Coronary artery (tissue), 2 donors: ENCODE measurements at regions not wholly inside any gene's neighbourhood (a gene's known extent, or its start where the extent isn't known, plus 50 kb on each side); places are given as distances from the start of the nearest gene placed in this dataset.

Source experiments
- DNase-seq: peaks from one replicate; pipeline ENCODE4 v3.0.0-alpha.2; 2017; ENCODE audit warnings: low spot score
- H3K27ac ChIP-seq, 2 donors: fragments of 200-600 bp; sonication (generic); one replicate each; pipeline ENCODE4 v1.5.1; 2016 to 2019
- H3K4me3 ChIP-seq: fragments of 200-600 bp; sonication (generic); 2 replicates; pipeline ENCODE4 v1.5.1; 2016; ENCODE audit warnings: mild to moderate bottlenecking, moderate library complexity
- CTCF ChIP-seq: fragments of 200-600 bp; sonication (generic); IDR thresholded peaks from one replicate; pipeline ENCODE4 v1.5.1; 2019; ENCODE audit warnings: antibody characterized with exemption

- TF ChIP-seq CTCF, result no peak
- no peak overlapping the region for H3K27ac ChIP-seq
- DNase-seq, result no peak
- no peak overlapping the region for H3K4me3 ChIP-seq
Measured at GRCh38 chr14:97748616-97749015, 951.4 kb downstream of the VRK1 start.

- Histone ChIP-seq H3K27ac (no peak overlapping the region), H3K4me3 (no peak overlapping the region)
- DNase-seq, result no peak
- no peak for TF ChIP-seq CTCF
Measured at GRCh38 chr14:97757491-97757890, 960.3 kb downstream of the VRK1 start.

- no peak overlapping the region for H3K4me3 ChIP-seq
- no peak for TF ChIP-seq CTCF
- H3K27ac ChIP-seq, result no peak overlapping the region
- no peak for DNase-seq
Measured at GRCh38 chr14:97760050-97760449, 962.9 kb downstream of the VRK1 start.

- Histone ChIP-seq H3K27ac (no peak overlapping the region), H3K4me3 (no peak overlapping the region)
- TF ChIP-seq CTCF, result no peak
- DNase-seq, result no peak
Measured at GRCh38 chr14:97762386-97762785, 965.2 kb downstream of the VRK1 start.

GRCh38 chr14:97771340-97772045, 974.3 kb downstream of the VRK1 start:
- Histone ChIP-seq H3K4me3 (no peak overlapping the region), H3K27ac (no peak overlapping the region)
- no peak for TF ChIP-seq CTCF
- DNase-seq, result no peak

GRCh38 chr14:97773598-97773997, 976.4 kb downstream of the VRK1 start:
- no peak overlapping the region for H3K4me3 ChIP-seq
- no peak for DNase-seq
- H3K27ac ChIP-seq, result no peak overlapping the region
- TF ChIP-seq CTCF, result no peak

- Histone ChIP-seq H3K4me3 (no peak overlapping the region), H3K27ac (no peak overlapping the region)
- no peak for TF ChIP-seq CTCF
- no peak for DNase-seq
Measured at GRCh38 chr14:97776890-97777558, 979.8 kb downstream of the VRK1 start.
